Ishikawa (cell line): ENCODE measurements at regions not wholly inside any gene's neighbourhood (a gene's known extent, or its start where the extent isn't known, plus 50 kb on each side); places are given as distances from the start of the nearest gene placed in this dataset.

Source experiments
- CEBPB ChIP-seq: IDR thresholded peaks from 2 replicates; pipeline ENCODE4 v1.6.1; 2012
- CREB1 ChIP-seq: IDR thresholded peaks from 2 replicates; pipeline ENCODE4 v1.6.1; 2012; ENCODE audit warnings: low read depth
- EGR1 ChIP-seq: IDR thresholded peaks from 2 replicates; pipeline ENCODE4 v1.6.1; 2012
- EP300 ChIP-seq: IDR thresholded peaks from 2 replicates; pipeline ENCODE4 v1.6.1; 2012; ENCODE audit warnings: borderline replicate concordance
- FOXM1 ChIP-seq: IDR thresholded peaks from 2 replicates; pipeline ENCODE4 v1.6.1; 2012; ENCODE audit warnings: low read depth, borderline replicate concordance
- MAX ChIP-seq: IDR thresholded peaks from 2 replicates; pipeline ENCODE4 v1.6.1; 2012
- NFIC ChIP-seq: IDR thresholded peaks from 2 replicates; pipeline ENCODE4 v1.6.1; 2012
- RAD21 ChIP-seq: IDR thresholded peaks from 2 replicates; pipeline ENCODE4 v1.6.1; 2012; ENCODE audit warnings: low read depth
- TAF1 ChIP-seq: IDR thresholded peaks from 2 replicates; pipeline ENCODE4 v1.6.1; 2012; ENCODE audit warnings: low read depth, mild to moderate bottlenecking
- TCF12 ChIP-seq: IDR thresholded peaks from 2 replicates; pipeline ENCODE4 v1.6.1; 2012; ENCODE audit warnings: low read depth
- TEAD4 ChIP-seq: IDR thresholded peaks from 2 replicates; pipeline ENCODE4 v1.6.1; 2012
- YY1 ChIP-seq: IDR thresholded peaks from 2 replicates; pipeline ENCODE4 v1.6.1; 2012; ENCODE audit warnings: low read depth
- ZBTB7A ChIP-seq: IDR thresholded peaks from 2 replicates; pipeline ENCODE4 v1.6.1; 2012; ENCODE audit warnings: low read depth
- TF ChIP-seq, protein P1 (sequence below): IDR thresholded peaks from 2 replicates; pipeline ENCODE4 v1.6.1; 2012; ENCODE audit warnings: low read depth, mild to moderate bottlenecking
- TF ChIP-seq, protein P2 (sequence below): IDR thresholded peaks from 2 replicates; pipeline ENCODE4 v1.6.1; 2012

GRCh38 chr1:69485616-69486015 lies 82.1 kb upstream of the LRRC7 start:
- TF ChIP-seq FOXM1 (no peak), TEAD4 (no peak), RAD21 (no peak), CEBPB (no peak), MAX (no peak), CREB1 (no peak), EP300 (no peak), EGR1 (no peak), YY1 (no peak), NFIC (no peak), TCF12 (no peak), ZBTB7A (no peak), TAF1 (no peak)
- TF ChIP-seq, protein P1, sequence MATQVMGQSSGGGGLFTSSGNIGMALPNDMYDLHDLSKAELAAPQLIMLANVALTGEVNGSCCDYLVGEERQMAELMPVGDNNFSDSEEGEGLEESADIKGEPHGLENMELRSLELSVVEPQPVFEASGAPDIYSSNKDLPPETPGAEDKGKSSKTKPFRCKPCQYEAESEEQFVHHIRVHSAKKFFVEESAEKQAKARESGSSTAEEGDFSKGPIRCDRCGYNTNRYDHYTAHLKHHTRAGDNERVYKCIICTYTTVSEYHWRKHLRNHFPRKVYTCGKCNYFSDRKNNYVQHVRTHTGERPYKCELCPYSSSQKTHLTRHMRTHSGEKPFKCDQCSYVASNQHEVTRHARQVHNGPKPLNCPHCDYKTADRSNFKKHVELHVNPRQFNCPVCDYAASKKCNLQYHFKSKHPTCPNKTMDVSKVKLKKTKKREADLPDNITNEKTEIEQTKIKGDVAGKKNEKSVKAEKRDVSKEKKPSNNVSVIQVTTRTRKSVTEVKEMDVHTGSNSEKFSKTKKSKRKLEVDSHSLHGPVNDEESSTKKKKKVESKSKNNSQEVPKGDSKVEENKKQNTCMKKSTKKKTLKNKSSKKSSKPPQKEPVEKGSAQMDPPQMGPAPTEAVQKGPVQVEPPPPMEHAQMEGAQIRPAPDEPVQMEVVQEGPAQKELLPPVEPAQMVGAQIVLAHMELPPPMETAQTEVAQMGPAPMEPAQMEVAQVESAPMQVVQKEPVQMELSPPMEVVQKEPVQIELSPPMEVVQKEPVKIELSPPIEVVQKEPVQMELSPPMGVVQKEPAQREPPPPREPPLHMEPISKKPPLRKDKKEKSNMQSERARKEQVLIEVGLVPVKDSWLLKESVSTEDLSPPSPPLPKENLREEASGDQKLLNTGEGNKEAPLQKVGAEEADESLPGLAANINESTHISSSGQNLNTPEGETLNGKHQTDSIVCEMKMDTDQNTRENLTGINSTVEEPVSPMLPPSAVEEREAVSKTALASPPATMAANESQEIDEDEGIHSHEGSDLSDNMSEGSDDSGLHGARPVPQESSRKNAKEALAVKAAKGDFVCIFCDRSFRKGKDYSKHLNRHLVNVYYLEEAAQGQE, result no peak
- TF ChIP-seq, protein P2, sequence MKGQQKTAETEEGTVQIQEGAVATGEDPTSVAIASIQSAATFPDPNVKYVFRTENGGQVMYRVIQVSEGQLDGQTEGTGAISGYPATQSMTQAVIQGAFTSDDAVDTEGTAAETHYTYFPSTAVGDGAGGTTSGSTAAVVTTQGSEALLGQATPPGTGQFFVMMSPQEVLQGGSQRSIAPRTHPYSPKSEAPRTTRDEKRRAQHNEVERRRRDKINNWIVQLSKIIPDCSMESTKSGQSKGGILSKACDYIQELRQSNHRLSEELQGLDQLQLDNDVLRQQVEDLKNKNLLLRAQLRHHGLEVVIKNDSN, result no peak

DNA sequence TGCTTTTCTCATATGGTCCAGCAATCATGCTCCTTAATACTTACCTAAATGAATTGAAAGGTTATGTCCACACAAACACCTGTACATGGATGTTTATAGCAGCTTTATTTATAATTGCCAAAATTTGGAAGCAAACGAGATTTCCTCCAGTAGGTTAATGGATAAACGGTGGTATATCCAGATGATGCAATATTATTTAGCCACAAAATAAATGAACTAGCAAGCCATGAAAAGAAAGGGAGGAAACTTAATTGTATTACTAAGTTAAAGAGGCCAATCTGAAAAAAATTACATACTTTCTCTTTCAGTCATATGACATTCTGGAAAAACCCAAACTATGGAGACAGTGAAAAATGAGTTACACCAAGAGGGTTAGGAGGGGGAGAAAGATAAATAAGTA lies 76.3 kb upstream of the LRRC7 start:
- no peak for TF ChIP-seq NFIC
- no peak for TF ChIP-seq TAF1
- TF ChIP-seq YY1, result no peak
- no peak for TF ChIP-seq TEAD4
- TF ChIP-seq, protein P2, result no peak

DNA sequence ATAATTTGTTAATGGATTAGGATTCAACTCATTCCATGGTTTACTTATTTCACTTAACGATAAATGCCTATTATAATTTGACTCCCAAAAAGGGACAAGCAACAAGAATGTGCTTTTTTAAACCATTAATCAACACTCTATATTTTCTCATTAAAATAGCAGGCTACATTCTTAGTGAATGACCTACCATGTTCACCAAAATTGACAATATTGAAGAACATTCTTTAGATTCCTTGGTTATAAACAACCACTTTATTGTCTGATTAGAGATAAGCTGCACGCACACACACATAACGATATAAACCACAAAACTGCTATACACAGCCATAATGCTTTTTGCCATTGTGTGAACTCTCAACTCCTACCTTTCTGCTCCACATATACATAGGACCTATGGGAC lies 75.4 kb upstream of the LRRC7 start:
- TF ChIP-seq TCF12 (no peak), CREB1 (no peak)

GRCh38 chr1:69494221-69494620 lies 73.5 kb upstream of the LRRC7 start:
- TF ChIP-seq, protein P1, result no peak
- TF ChIP-seq FOXM1 (no peak), ZBTB7A (no peak), TAF1 (no peak), CREB1 (no peak), EGR1 (no peak), NFIC (no peak), EP300 (no peak), TCF12 (no peak), RAD21 (no peak), MAX (no peak), CEBPB (no peak), YY1 (no peak), TEAD4 (no peak)
- TF ChIP-seq, protein P2, result no peak

GRCh38 chr1:69497441-69498221 lies 70.1 kb upstream of the LRRC7 start:
- TF ChIP-seq TAF1, result no peak
- TF ChIP-seq FOXM1, result no peak
- TF ChIP-seq TCF12, result no peak
- TF ChIP-seq NFIC, result no peak
- TF ChIP-seq, protein P1, result no peak
- no peak for TF ChIP-seq TEAD4
- TF ChIP-seq CEBPB, result no peak
- TF ChIP-seq CREB1, result no peak
- no peak for TF ChIP-seq MAX
- TF ChIP-seq, protein P2, result no peak
- TF ChIP-seq EGR1, result no peak
- no peak for TF ChIP-seq EP300
- TF ChIP-seq ZBTB7A, result no peak
- TF ChIP-seq YY1, result no peak
- no peak for TF ChIP-seq RAD21
